Chondrocyte (in vitro differentiated cells): ENCODE measurements at regions not wholly inside any gene's neighbourhood (a gene's known extent, or its start where the extent isn't known, plus 50 kb on each side); places are given as distances from the start of the nearest gene placed in this dataset.

Source experiments
- DNase-seq: peaks from one replicate; pipeline ENCODE4 v3.0.0; 2021; ENCODE audit warnings: mixed read lengths, low spot score
- H3K27ac Mint-ChIP-seq: one replicate; pipeline ENCODE4 v1.8.0; 2021; ENCODE audit warnings: mild to moderate bottlenecking, moderate library complexity, mixed read lengths; ENCODE audit not compliant: unreplicated experiment
- H3K27me3 Mint-ChIP-seq: 2 replicates; pipeline ENCODE4 v1.8.0; 2021; ENCODE audit warnings: low read depth, mixed read lengths
- H3K36me3 Mint-ChIP-seq: 2 replicates; pipeline ENCODE4 v1.8.0; 2021; ENCODE audit warnings: low read depth, mixed read lengths
- H3K4me1 Mint-ChIP-seq: 2 replicates; pipeline ENCODE4 v1.8.0; 2021; ENCODE audit warnings: low read depth, mild to moderate bottlenecking, mixed read lengths
- H3K4me3 Mint-ChIP-seq: one replicate; pipeline ENCODE4 v1.8.0; 2021; ENCODE audit warnings: mild to moderate bottlenecking, moderate library complexity, mixed read lengths; ENCODE audit not compliant: unreplicated experiment
- H3K9me3 Mint-ChIP-seq: 2 replicates; pipeline ENCODE4 v1.8.0; 2021; ENCODE audit warnings: low read depth, mixed read lengths
- TF ChIP-seq, protein P1 (sequence below): fragments of 200-600 bp; sonication (generic); IDR thresholded peaks from 2 replicates; pipeline ENCODE4 v1.5.0; 2021; ENCODE audit warnings: antibody characterized with exemption, mild to moderate bottlenecking, moderate library complexity

DNA sequence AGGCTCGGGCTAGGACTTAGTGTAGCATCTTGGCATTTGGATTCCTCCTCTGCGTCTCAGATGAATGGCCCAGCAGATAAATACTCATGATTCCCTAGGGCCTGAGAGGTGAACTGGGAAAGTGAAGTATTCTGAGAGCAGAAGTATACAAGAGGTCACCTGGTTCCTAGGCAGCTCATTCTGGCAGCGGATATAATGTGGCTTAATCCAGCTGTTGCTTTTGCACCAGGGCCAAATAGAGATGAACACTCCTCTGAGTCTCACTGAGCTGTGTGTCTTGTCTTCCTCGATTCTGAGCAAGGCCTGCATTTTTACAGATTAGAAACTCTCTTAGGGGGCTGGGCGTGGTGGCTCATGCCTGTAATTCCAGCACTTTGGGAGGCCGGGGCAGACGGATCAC, 196.1 kb downstream of the SLC4A3 start:
- no peak for DNase-seq
- Mint-ChIP-seq H3K36me3 (no peaks in the 10 kb centered on the region), H3K4me1 (no peaks in the 10 kb centered on the region), H3K9me3 (peaks cover 4% of the 10 kb centered on the region), H3K27ac (no peak overlapping the region), H3K4me3 (no peak overlapping the region), H3K27me3 (no peaks in the 10 kb centered on the region)
- TF ChIP-seq, protein P1, sequence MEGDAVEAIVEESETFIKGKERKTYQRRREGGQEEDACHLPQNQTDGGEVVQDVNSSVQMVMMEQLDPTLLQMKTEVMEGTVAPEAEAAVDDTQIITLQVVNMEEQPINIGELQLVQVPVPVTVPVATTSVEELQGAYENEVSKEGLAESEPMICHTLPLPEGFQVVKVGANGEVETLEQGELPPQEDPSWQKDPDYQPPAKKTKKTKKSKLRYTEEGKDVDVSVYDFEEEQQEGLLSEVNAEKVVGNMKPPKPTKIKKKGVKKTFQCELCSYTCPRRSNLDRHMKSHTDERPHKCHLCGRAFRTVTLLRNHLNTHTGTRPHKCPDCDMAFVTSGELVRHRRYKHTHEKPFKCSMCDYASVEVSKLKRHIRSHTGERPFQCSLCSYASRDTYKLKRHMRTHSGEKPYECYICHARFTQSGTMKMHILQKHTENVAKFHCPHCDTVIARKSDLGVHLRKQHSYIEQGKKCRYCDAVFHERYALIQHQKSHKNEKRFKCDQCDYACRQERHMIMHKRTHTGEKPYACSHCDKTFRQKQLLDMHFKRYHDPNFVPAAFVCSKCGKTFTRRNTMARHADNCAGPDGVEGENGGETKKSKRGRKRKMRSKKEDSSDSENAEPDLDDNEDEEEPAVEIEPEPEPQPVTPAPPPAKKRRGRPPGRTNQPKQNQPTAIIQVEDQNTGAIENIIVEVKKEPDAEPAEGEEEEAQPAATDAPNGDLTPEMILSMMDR = no peak

- no peak for DNase-seq
- no peaks in the 10 kb centered on the region for H3K27me3 Mint-ChIP-seq
- H3K27ac Mint-ChIP-seq = no peak overlapping the region
- no peaks in the 10 kb centered on the region for H3K9me3 Mint-ChIP-seq
- no peak overlapping the region for H3K4me3 Mint-ChIP-seq
- H3K36me3 Mint-ChIP-seq = no peaks in the 10 kb centered on the region
- no peaks in the 10 kb centered on the region for H3K4me1 Mint-ChIP-seq
- TF ChIP-seq, protein P1 = no peak
These were observed 197.6 kb downstream of the SLC4A3 start for GRCh38 chr2:219824996-219825395.

DNA sequence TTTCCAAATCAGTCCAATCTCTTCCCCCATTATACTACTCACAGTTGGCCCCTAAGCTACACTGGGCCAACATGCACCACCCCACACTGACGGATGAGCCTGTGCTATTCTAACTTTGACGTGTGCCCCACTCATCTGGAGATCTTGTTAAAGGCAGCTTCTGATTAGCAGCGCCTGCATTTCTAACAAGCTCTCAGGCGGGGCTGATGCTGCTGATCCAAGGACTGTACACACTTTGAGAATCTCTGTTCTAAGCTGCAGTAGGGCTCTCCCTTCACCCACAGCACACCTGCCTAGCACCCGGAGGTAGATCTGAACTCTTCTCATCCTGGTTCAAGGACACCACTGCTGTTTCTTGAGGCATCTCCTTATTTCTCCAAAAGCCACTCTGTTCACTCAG, 200.7 kb downstream of the SLC4A3 start:
- no peaks in the 10 kb centered on the region for H3K9me3 Mint-ChIP-seq
- no peak overlapping the region for H3K27ac Mint-ChIP-seq
- no peaks in the 10 kb centered on the region for H3K36me3 Mint-ChIP-seq
- TF ChIP-seq, protein P1 = no peak
- no peaks in the 10 kb centered on the region for H3K27me3 Mint-ChIP-seq
- H3K4me1 Mint-ChIP-seq = no peaks in the 10 kb centered on the region
- DNase-seq = no peak
- H3K4me3 Mint-ChIP-seq = no peak overlapping the region

DNA sequence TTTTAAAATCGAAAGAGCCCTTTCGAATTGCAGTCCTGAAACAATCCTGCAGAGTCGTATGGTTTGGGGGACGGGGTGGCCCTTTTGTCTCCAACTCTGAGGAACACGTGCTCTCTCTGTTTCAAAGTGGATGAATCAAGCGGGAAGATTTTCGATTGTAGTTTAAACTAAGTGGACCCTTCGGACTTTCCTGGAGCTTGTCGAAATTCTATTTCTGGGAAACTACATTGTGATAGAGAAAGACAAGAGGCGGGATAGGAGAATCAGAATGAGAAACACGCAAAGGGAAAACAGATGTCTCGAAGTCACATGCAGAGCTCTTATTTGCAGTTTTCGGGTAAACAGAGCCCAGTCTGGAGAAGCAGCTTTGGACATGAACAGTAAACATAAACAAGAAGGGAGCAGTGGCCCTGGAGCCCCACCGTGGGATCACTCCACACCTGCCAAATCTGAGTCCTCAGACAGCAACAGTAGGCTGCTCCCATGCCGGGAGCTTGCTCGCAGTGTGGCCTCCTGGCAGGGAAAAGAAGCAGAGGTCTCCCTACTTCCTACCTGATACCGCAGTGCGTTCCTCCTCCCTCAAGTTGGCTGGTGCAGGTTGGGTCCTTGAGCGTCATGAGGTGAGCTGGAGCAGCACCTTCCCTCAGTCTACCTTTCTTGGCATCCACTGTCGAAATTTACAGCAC, 202.4 kb downstream of the SLC4A3 start:
- Mint-ChIP-seq H3K36me3 (no peaks in the 10 kb centered on the region), H3K27me3 (no peaks in the 10 kb centered on the region), H3K9me3 (no peaks in the 10 kb centered on the region), H3K27ac (no peak overlapping the region), H3K4me1 (peaks cover 5% of the 10 kb centered on the region), H3K4me3 (no peak overlapping the region)
- no peak for DNase-seq
- TF ChIP-seq, protein P1 = no peak

- Mint-ChIP-seq H3K4me1 (peaks cover 5% of the 10 kb centered on the region), H3K27me3 (no peaks in the 10 kb centered on the region)
- DNase-seq = no peak
These were observed 202.9 kb downstream of the SLC4A3 start for GRCh38 chr2:219830353-219830738.

More at GRCh38 chr2:219830353-219830738, 202.9 kb downstream of the SLC4A3 start:
- TF ChIP-seq, protein P1 = no peak
- H3K9me3 Mint-ChIP-seq = no peaks in the 10 kb centered on the region
- H3K4me3 Mint-ChIP-seq = no peak overlapping the region
- no peak overlapping the region for H3K27ac Mint-ChIP-seq
- H3K36me3 Mint-ChIP-seq = no peaks in the 10 kb centered on the region
